Stomach smooth muscle (tissue), 2 donors: ENCODE measurements at regions not wholly inside any gene's neighbourhood (a gene's known extent, or its start where the extent isn't known, plus 50 kb on each side); places are given as distances from the start of the nearest gene placed in this dataset.
"Not testable (repeated sequence)": the region's sequence is repeated elsewhere in the genome, so short reads cannot be mapped to it uniquely, and the experiment has no call there.

Source experiments
- H3K27ac ChIP-seq: one replicate; pipeline ENCODE4 v1.7.0; 2013; ENCODE audit warnings: mild to moderate bottlenecking, low read length, inconsistent platforms
- H3K27me3 ChIP-seq, 2 donors: one replicate each; pipeline ENCODE4 v1.7.0; 2013; ENCODE audit warnings: low read length in 2 of 2; ENCODE audit not compliant: insufficient read depth in 2 of 2, control insufficient read depth in 1 of 2
- H3K36me3 ChIP-seq, 2 donors: one replicate each; pipeline ENCODE4 v1.7.0; 2013; ENCODE audit warnings: low read length in 2 of 2; ENCODE audit not compliant: control insufficient read depth in 2 of 2, insufficient read depth in 2 of 2
- H3K4me1 ChIP-seq: one replicate; pipeline ENCODE4 v1.7.0; 2013; ENCODE audit warnings: low read length; ENCODE audit not compliant: control insufficient read depth, insufficient read depth
- H3K4me3 ChIP-seq, 2 donors: one replicate each; pipeline ENCODE4 v1.7.0; 2013; ENCODE audit warnings: low read length in 2 of 2
- H3K9ac ChIP-seq, 2 donors: one replicate each; pipeline ENCODE4 v1.7.0; 2013; ENCODE audit warnings: low read length in 2 of 2, mild to moderate bottlenecking in 1 of 2
- H3K9me3 ChIP-seq, 2 donors: one replicate each; pipeline ENCODE4 v1.7.0; 2013; ENCODE audit warnings: low read length in 2 of 2; ENCODE audit not compliant: control insufficient read depth in 2 of 2
- donor health status: healthy.
- donor health status: Pancreatic carcinoma.

DNA sequence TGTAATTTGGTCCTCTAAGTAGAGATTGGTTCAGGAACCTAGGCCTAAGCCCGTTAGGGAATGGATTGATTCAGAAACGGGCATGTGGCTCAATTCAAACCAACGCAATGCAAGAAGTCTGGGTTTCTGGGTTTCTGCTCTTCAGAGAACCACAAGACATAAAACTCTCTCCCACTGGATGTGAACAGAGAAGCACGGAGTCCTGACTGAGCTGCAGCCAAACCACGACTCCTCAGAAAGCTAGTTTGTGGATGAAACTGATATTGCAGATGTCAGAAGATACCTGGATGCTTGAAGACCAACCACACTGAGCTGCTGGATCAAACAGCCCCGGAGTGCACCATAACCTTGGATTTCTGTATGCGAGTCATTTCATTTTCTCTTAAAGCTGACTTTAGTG lies 50.0 kb downstream of the SOD2 start:
- Histone ChIP-seq H3K4me1 (peaks cover 6% of the 10 kb centered on the region), H3K4me3 (no peak overlapping the region), H3K36me3 (no peaks in the 10 kb centered on the region), H3K9ac (no peak overlapping the region), H3K27me3 (no peaks in the 10 kb centered on the region), H3K27ac (no peak overlapping the region), H3K9me3 (peaks cover 0 to 2% of the 10 kb centered on the region in 2 donors)

DNA sequence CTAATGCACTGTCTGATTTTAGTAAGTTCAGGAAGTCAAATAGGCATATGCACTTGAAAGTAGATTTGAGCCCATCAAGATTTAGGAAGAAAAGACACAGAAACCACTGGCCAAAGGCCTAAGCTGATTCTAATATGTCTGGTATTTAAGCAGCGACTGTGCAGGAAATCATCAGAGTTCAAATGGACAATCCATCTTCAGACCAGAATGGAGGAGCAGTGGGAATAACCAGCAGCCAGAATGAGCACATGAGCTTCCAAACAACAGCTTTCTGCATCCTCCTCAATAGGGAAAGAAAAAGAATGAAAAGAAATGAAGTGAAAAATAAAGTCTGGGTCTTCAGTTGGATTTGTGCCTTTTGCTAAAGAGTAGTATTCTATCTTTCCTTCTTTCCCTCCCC lies 50.6 kb downstream of the SOD2 start:
- no peak overlapping the region for H3K9ac ChIP-seq
- H3K4me3 ChIP-seq = no peak overlapping the region
- H3K9me3 ChIP-seq = peaks cover 0 to 5% of the 10 kb centered on the region in 2 donors
- H3K27me3 ChIP-seq = no peaks in the 10 kb centered on the region
- no peaks in the 10 kb centered on the region for H3K36me3 ChIP-seq
- no peak overlapping the region for H3K27ac ChIP-seq
- peaks cover 6% of the 10 kb centered on the region for H3K4me1 ChIP-seq

DNA sequence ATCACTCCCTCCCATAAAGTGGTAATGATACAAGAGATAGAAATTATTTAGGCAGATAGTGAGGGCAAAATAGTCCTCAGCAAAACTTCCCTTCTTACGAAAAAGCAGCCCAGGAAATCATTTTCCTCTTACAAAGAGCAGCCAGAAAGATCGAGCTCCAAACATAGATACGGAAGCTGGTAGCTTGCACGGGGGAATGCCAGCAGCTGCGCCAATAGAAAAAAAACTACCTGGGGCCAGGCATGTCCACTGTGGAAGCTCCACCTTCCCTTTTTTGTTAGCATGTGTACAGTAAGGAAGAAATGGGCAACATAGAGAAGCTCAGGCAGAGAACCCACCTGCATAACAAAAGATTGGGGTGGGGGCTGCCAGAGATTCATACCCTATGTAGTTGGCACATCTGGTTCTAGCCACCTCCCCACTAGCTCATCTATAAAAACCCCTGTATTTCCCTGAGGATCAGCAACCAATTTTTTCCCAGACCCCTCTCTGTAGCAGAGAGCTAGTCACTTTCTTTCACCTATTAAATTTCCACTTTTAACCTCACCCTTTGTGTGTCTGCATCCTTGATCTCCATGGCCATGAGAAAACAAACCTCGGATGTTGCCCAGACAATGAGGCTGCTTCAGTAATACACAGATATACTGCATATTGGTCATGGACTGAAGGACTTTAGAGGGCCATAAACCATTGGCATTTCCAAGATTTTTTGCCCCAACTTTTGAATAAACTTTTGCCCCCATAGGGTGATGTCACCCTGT lies 52.1 kb downstream of the SOD2 start:
- H3K4me3 ChIP-seq = no peak overlapping the region
- no peaks in the 10 kb centered on the region for H3K36me3 ChIP-seq
- H3K27ac ChIP-seq = no peak overlapping the region
- no peak overlapping the region for H3K9ac ChIP-seq
- no peaks in the 10 kb centered on the region for H3K27me3 ChIP-seq
- H3K9me3 ChIP-seq = peaks cover 0 to 5% of the 10 kb centered on the region in 2 donors
- peaks cover 6% of the 10 kb centered on the region for H3K4me1 ChIP-seq

DNA sequence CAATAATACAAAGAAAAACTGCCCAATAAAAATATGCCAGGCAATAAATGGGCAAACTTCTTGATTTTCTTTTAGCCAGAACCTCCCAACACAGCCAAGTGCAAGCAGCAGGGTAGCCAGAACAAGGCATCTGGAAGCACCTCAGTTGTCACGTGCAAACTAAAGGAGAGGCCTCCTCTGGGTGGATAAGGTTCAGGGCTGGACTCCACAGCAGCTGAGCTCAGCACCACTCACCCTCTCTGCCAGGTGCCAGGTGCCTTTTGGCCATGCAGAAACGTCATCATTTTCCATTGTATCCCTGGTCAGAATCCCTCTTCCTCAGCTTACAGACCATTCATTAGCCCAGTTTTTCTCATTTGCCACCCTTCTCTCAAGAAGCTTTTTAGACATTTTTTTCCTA lies 52.7 kb downstream of the SOD2 start:
- no peak overlapping the region for H3K27ac ChIP-seq

DNA sequence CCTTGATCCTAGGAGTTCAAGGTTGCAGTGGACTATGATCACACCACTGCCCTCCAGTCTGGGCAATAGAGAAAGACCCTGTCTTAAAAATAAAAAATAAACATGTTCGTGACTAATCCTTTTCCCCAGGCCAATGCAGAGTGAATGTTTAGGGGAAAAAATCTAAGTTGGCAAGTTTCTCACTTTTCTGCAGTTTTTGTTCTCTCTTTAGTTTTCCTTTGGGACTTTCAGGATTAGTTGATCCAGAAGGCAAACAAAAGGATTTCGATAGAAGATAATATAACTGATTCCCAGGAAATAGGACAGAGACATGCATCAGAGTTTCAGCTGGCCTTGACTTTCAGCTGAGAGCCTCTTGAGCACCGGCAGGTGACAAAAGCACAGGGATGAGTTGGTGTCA lies 53.3 kb downstream of the SOD2 start:
- no peaks in the 10 kb centered on the region for H3K27me3 ChIP-seq
- peaks cover 6% of the 10 kb centered on the region for H3K4me1 ChIP-seq
- H3K4me3 ChIP-seq = no peak overlapping the region
- no peak overlapping the region for H3K27ac ChIP-seq
- H3K9me3 ChIP-seq = peaks cover 0 to 5% of the 10 kb centered on the region in 2 donors
- no peaks in the 10 kb centered on the region for H3K36me3 ChIP-seq
- no peak overlapping the region for H3K9ac ChIP-seq

More for the DNA sequence above, 52.7 kb downstream of the SOD2 start:
- H3K4me3 ChIP-seq = no peak overlapping the region
- no peaks in the 10 kb centered on the region for H3K36me3 ChIP-seq
- H3K9me3 ChIP-seq = peaks cover 0 to 5% of the 10 kb centered on the region in 2 donors
- H3K9ac ChIP-seq = no peak overlapping the region
- no peaks in the 10 kb centered on the region for H3K27me3 ChIP-seq
- H3K4me1 ChIP-seq = peaks cover 6% of the 10 kb centered on the region

DNA sequence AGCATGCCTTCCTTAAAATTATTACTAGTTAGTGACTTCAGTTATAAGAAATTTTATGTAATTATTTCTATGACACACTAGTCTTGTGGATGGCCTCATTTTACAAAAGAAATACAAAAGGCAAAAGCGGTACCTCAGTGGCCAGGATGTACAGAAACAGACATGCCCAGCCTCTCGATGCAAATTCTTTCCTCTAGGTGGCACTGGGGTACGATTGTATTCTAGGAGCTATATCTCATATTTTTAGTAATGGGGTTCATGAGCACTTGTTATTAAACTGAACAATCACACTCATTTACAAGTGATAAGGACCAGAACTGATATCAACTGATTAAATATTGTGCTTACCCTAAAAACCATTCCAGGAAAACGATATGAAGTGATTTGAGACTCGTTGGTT lies 59.8 kb downstream of the SOD2 start:
- Histone ChIP-seq H3K4me1 (no peaks in the 10 kb centered on the region), H3K36me3 (no peaks in the 10 kb centered on the region), H3K27ac (no peak overlapping the region), H3K4me3 (no peak overlapping the region), H3K27me3 (no peaks in the 10 kb centered on the region), H3K9ac (no peak overlapping the region), H3K9me3 (peaks cover 0 to 5% of the 10 kb centered on the region in 2 donors)

DNA sequence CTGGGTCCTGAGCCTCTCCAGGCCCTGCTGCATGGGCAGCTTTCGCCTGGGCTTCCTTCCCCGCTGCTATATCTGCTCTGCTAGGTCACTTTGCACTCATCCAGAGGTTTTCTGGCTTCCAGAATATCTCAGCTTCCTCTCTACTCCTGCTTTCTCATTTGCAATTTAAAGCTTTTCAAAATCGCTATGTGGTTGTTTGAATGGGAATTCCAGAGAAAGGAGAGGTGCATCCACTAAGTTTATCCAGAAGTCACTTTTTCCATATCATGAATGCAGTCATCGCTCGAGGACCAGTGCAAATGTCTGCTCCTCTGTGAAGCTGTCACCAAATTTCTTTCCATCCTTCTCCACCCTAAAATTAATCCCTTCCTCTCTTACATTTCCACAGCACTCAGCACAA lies 61.2 kb downstream of the SOD2 start:
- H3K4me3 ChIP-seq = no peak overlapping the region
- no peaks in the 10 kb centered on the region for H3K27me3 ChIP-seq
- H3K9me3 ChIP-seq = no peaks in the 10 kb centered on the region
- H3K36me3 ChIP-seq = no peaks in the 10 kb centered on the region
- no peak overlapping the region for H3K27ac ChIP-seq
- no peaks in the 10 kb centered on the region for H3K4me1 ChIP-seq
- H3K9ac ChIP-seq = no peak overlapping the region

DNA sequence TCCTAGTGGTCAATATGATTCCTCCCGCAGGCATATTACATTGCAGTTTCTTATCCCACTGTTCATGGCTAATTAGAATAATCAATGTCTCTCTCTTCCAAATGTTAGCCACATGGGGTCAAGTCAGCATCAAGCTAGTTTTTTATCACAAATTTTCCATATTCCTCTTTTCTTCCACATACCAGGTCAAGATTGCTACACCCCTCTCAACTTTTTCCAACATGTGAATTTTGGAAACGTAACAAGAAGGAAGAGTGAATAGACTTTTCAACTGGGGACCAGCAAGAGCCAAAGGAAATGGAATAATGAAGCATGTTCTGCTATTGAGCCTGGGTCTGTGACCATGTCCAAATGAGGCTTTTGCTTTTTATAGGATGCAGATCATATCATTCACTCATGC lies 65.1 kb downstream of the SOD2 start:
- Histone ChIP-seq H3K36me3 (no peaks in the 10 kb centered on the region), H3K4me3 (no peak overlapping the region), H3K9me3 (no peaks in the 10 kb centered on the region), H3K27ac (no peak overlapping the region), H3K9ac (no peak overlapping the region), H3K27me3 (no peaks in the 10 kb centered on the region), H3K4me1 (no peaks in the 10 kb centered on the region)

DNA sequence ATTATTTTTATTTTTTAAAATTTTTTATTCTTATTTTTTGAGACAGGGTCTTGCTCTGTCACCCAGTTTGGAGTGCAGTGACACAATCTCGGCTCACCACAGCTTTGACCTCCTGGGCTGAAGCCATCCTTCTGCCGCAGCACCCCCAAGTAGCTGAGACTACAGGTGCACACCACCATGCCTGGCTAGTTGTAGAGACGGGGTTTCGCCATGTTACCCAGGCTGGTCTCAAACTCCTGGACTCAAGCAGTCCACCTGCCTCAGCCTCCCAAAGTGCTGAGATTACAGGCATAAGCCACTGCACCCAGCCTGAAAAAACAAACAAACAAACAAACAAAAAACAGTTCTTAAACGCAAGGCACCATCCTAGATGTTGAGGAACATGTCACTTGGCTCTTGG lies 66.5 kb downstream of the SOD2 start:
- not testable (repeated sequence) for H3K27ac ChIP-seq, H3K27me3 ChIP-seq, H3K36me3 ChIP-seq, H3K4me1 ChIP-seq, H3K9ac ChIP-seq, H3K4me3 ChIP-seq, H3K9me3 ChIP-seq

DNA sequence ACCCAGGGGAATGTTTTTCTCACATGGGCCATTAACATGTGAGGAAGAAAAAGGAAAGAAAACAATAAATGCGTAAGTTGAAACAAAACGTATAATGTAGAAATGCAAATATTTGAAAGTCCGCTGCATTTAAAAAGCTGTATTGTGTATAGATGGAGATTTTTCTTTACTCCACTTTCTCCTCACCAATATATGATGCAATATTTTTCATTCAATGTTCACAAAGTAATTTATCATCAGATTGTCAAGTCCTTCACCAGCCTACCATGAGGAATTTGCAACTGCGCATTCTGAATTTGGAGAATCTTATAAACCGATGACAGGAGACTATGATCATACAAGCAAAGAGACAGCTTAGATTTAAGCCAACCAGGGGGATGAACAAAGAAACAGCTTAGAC lies 69.9 kb downstream of the SOD2 start:
- H3K9ac ChIP-seq = no peak overlapping the region
- H3K4me3 ChIP-seq = no peak overlapping the region
- H3K27me3 ChIP-seq = no peaks in the 10 kb centered on the region
- no peak overlapping the region for H3K27ac ChIP-seq
- H3K9me3 ChIP-seq = no peaks in the 10 kb centered on the region
- no peaks in the 10 kb centered on the region for H3K4me1 ChIP-seq
- H3K36me3 ChIP-seq = no peaks in the 10 kb centered on the region

DNA sequence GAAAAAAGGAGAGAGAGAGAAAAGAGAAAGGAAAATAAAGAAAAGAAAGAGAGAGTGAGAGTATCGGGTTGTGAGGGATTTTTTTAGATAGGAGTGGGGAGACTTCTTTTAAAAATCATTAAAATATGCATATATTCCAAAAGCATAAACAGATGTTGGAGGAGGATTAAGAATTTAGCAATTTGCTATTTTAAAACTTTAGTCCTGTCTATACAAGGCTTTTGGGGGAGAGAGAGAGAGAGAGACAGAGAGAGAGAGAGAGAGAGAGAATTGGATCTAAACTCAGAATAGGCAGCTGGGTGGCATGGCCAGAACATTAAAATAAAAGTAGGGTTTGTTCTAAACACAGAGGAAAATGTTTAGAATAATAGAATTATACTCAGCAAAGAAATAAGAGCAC lies 72.1 kb downstream of the SOD2 start:
- no peak overlapping the region for H3K27ac ChIP-seq
- no peak overlapping the region for H3K4me3 ChIP-seq
- H3K9ac ChIP-seq = no peak overlapping the region
- H3K27me3 ChIP-seq = no peaks in the 10 kb centered on the region
- H3K36me3 ChIP-seq = peaks cover 3 to 8% of the 10 kb centered on the region in 2 donors
- no peaks in the 10 kb centered on the region for H3K4me1 ChIP-seq
- H3K9me3 ChIP-seq = peaks cover 8 to 12% of the 10 kb centered on the region in 2 donors
